NCI-H146 (cell line): ENCODE measurements at regions not wholly inside any gene's neighbourhood (a gene's known extent, or its start where the extent isn't known, plus 50 kb on each side); places are given as distances from the start of the nearest gene placed in this dataset.

Experiments
- DNase-seq: peaks from one replicate; lab custom pipeline; 2025; lab: John Stamatoyannopoulos, UW

DNA sequence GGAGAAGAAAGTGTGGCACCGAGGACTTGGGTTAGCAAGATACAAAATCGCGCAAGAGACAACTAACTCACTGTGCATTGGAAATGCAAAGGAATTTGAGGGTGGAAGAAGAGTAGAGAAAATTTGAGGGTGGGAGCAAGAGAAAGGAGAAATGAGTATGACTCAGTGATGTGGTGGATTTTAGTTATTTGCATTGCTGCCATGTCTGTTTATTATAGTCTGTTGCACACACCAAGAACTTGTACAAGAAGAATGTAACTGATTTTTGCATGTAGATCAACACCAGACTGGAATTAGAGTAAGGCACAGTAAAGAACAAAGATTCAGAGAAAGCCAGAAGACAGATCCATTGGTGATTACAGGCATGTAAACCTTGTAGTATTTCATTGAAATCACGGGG, 71.6 kb upstream of the SMIM36 start:
- DNase-seq, result no peak

- DNase-seq, result no peak
Measured at GRCh38 chr17:55580596-55581133, 69.4 kb upstream of the SMIM36 start.

DNA sequence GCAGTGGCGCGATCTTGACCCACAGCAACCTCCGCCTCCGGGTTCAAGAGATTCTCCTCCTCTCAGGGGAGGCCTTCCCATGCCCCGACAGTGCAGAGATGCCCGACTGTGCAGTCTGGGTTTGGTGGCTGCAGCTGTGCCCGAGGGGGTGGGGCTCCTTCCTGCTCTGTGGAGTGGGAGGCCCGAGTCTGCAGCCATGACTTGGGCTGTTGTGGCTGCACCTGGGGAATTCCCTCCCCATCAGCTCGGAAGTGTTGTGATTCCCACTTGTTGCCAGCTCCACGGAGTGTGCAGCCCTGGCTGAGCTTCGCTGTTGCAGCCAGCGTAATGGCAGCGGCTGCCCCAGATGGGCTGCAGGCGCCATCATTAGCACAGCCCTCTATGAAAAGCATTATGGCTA, 66.4 kb upstream of the SMIM36 start:
- no peak for DNase-seq

- no peak for DNase-seq
Measured at GRCh38 chr17:55576996-55577586, 65.8 kb upstream of the SMIM36 start.

GRCh38 chr17:55576237-55576995, 65.2 kb upstream of the SMIM36 start:
- DNase-seq, result no peak

DNA sequence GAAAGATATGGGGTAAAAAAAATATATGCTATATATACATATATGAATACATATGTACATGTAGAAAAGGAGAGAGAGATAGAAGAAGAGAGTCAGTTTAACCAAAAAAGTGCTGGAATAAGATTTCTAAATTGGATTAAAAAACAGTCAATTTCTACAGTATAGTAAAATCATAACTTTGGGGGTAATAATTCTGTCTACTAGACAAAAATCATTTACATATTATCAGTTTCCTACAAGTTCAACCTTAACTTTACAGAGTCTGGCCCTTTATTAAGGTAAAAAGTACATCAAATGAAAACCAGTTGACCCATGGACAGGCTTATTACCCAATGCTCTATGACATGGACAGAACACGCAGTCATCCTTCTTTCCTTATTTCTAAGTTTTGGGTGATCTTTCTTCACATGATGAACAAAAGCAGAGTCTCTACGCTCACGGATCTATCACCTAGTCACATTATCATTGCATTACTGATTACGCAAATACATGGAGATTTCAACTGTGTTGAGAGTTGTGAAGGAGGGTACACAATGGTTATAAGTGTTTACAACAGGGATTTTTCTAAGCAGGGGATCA, 63.9 kb upstream of the SMIM36 start:
- no peak for DNase-seq

DNA sequence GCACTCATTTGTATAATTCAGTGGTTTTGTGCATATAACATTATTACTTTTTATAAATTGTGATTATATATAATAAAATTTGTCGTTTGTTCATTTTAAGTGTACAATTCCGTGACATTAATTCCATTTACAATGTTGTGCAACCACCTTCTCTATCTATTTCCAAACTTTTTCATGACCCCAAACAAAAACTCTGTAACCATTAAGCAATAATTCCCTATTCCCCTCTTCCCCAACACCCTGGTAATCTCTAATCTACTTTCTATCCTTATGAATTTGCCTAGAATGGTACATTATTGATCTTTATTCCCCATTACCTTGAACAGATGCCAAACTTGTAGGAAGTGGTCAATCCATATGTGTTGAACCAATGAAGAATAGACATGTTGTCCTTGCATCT, 61.3 kb upstream of the SMIM36 start:
- no peak for DNase-seq

GRCh38 chr17:55572139-55572538, 60.9 kb upstream of the SMIM36 start:
- DNase-seq, result no peak

DNA sequence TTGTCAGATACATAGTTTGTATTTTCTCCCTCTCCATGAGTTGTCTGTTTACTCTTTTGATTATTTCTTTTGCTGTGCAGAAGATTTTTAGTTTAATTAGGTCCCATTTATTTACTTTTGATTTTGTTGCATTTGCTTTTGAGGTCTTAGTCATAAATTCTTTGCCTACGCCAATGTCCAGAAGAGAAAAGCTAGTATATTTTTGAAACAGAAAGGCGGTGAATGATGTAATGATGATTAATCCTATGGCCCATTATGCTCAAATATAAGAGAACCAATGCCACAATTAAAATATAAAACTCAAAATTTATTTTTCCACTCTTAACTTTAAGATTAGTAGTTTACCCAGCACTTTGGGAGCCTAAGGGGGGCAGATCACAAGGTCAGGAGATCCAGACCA, 59.8 kb upstream of the SMIM36 start:
- no peak for DNase-seq

GRCh38 chr17:55570391-55570790, 59.1 kb upstream of the SMIM36 start:
- DNase-seq, result no peak

DNA sequence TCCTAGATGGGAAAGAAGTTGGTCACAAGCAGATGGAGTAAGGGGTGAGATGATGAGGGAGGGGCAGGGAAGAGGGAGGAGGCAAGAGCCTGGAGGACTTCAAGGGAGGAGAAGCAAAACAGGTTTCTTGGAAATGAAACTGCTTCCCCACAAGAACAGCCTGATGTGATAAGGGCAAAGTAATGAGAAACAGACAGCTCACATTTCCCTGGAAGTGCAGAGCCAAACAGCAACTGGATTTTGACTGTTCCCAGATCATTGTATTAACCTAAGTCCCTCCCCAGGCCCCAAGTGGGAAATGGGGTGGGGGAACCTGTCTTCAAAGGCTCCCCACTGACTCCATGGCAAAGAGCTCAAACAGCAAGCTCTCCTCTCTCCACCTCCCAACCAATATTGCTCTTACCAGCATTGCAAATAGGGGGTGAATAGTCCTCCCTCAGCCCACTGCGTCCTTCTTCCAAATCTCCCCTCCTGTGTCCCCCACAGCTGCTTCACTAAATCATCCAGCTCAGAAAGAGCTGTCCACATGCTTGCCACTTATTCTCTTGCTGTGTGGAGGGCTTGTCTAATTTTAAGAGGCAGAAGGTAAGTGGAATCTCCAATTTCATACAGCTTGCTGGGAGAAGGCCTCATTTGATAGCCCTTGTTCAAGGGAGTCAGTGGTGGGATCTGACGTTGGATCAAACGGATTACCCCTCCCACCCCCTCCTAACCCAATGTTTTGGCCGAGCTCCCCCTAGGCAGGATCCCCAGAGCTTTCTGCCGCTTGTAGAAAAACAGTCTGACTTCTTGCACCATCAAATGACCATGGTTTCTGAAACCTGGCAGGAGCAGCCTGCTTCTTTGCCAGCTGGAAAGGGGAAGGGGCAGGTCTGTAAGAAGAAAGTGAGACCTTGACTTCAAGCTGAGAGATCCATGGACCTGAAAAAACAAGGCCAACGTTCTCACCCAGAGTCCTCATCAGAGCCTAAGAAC, 56.3 kb upstream of the SMIM36 start:
- DNase-seq, result no peak

DNA sequence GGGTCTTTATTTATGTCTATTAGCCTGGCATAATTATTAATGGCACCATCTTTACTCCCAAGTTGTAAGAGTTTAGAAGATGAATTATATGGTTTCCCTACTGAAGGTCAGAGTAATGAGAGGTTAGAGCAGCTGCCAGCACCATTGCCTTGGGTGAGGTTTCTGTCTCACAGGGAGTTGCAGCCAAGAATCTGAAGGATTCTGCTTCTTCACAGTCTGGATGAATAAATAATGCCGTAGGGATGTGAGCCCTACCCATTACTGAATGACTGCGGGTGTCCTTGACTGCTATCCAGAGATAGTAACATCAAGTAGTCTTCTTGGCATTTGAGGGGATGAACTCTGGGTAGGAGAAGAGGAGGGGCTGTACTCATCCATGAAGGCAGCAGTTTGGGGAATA, 52.8 kb upstream of the SMIM36 start:
- DNase-seq, result no peak

DNA sequence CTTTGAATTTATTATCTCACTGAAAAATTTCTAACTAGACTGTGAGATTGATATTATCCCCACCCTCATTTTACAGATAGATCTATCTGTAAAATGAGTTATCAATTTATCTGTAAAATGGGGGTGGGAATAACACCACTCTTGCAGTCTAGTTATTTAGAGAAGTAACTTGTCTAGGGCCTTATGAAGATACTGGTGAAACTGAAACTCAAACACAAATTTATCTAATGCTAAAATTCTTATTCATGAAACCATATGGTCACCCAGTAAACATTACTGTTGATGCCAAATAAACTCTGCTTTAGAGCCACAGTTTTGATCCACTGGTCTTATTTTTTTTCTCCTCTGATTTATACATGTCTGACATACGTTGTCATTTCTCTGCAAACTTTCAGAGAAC, 52.1 kb upstream of the SMIM36 start:
- no peak for DNase-seq

DNA sequence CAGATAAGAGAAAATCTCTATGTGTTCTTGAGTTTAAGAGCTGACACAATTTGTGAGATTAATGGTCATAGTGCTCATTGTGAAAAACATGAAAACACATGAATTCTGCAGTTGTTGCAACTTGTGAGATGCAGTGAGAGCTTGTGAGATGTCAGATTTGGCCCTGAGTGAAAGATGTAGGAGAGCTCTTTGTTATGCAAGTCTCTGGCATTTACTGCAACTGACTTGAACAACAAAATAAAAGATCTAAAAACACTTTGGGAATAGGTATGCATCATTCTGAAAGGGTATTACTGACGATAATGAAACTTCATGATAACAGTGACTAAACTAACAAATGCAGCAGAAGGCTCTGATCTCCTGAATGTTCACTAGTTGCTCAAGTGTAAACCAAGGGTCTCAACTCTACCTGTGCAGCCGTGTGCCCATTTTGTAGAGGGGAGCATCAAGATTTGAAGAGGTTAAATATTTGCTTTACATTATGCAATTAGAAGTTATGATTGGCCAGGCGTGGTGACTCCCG, 50.8 kb upstream of the SMIM36 start:
- DNase-seq, result no peak

- DNase-seq, result no peak
Measured at GRCh38 chr17:55561316-55561972, 50.2 kb upstream of the SMIM36 start.
